Esophagus squamous epithelium (tissue), 5 donors: ENCODE measurements at regions not wholly inside any gene's neighbourhood (a gene's known extent, or its start where the extent isn't known, plus 50 kb on each side); places are given as distances from the start of the nearest gene placed in this dataset.

Experiments
- DNase-seq: peaks from one replicate; lab custom pipeline; 2025; lab: John Stamatoyannopoulos, UW
- H3K27ac ChIP-seq, 4 donors: fragments of 200-600 bp; sonication (generic); one replicate each; pipeline ENCODE4 v1.5.1; 2016 to 2019; ENCODE audit warnings: mild to moderate bottlenecking in 1 of 4
- H3K27me3 ChIP-seq, 4 donors: fragments of 200-600 bp; sonication (generic); 1 replicate in 3 of 4; 2 replicates in 1 of 4; pipeline versions ENCODE4 v1.5.1 to v1.6.0; 2017 to 2021; ENCODE audit warnings: antibody characterized with exemption in 1 of 4
- H3K36me3 ChIP-seq, 3 donors: fragments of 200-600 bp; sonication (generic); one replicate each; pipeline ENCODE4 v1.5.1; 2016 to 2019
- H3K4me1 ChIP-seq, 3 donors: fragments of 200-600 bp; sonication (generic); one replicate each; pipeline ENCODE4 v1.5.1; 2017 to 2019
- H3K4me3 ChIP-seq, 4 donors: fragments of 200-600 bp; sonication (generic); 1 replicate in 3 of 4; 2 replicates in 1 of 4; pipeline ENCODE4 v1.5.1; 2016 to 2019; ENCODE audit warnings: mild to moderate bottlenecking in 2 of 4, moderate library complexity in 1 of 4
- H3K9me3 ChIP-seq, 3 donors: fragments of 200-600 bp; sonication (generic); one replicate each; pipeline ENCODE4 v1.5.1; 2016 to 2019
- POLR2A ChIP-seq, 4 donors: fragments of 450-650 bp; IDR thresholded peaks; one replicate each; pipeline ENCODE4 v1.6.1; 2017; ENCODE audit warnings: antibody characterized with exemption in 4 of 4, mild to moderate bottlenecking in 4 of 4, moderate library complexity in 3 of 4
- WGBS, 2 donors: methylation state at CpG; one replicate each; pipeline ENCODE4 v1.1.5; 2018; 5-methylcytosine and 5-hydroxymethylcytosine counted together
- intact Hi-C: fragments of 100-400 bp; cut with DNase I; formaldehyde crosslinking; loops from one replicate; pipeline ENCODE4 v1.15.0; 2022
- TF ChIP-seq, protein P1 (sequence below), 6 experiments: fragments of 450-650 bp in 4 of 6; fragments of 200-600 bp in 2 of 6; sonication (generic) in 2 of 6; IDR thresholded peaks; one replicate each; pipeline ENCODE4 v1.5.1; 2016 to 2019; ENCODE audit warnings: antibody characterized with exemption in 6 of 6, mild to moderate bottlenecking in 4 of 6, moderate library complexity in 4 of 6
- donor health status: DM: yes; HTN: yes; CAD: no.

DNA sequence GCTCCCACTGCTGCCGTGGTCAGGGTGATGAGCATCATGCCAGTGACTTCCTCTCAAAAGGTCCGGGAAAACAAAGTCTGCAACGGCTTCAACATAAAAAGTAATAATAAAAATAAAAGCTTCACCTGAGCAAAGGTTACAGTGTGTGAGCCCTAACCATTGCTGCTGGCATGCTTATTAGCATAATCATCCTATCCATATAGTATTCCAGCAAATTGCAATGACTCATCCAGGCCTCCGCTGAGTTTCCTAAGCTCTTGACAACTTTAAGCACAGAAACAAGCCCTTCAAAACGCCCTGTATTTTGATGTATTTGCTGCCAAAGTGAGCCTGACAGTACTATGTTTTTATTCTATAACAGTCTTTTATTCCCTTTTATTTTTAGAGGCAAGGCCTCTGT is 100.5 kb downstream of the AASDH start:
- Histone ChIP-seq H3K36me3 (no peaks in the 10 kb centered on the region), H3K9me3 (no peaks in the 10 kb centered on the region), H3K27ac (no peak overlapping the region), H3K4me1 (peaks cover 0 to 3% (median 0%) of the 10 kb centered on the region in 3 donors), H3K4me3 (no peak overlapping the region), H3K27me3 (no peaks in the 10 kb centered on the region)
- no peak for DNase-seq
- TF ChIP-seq, protein P1, sequence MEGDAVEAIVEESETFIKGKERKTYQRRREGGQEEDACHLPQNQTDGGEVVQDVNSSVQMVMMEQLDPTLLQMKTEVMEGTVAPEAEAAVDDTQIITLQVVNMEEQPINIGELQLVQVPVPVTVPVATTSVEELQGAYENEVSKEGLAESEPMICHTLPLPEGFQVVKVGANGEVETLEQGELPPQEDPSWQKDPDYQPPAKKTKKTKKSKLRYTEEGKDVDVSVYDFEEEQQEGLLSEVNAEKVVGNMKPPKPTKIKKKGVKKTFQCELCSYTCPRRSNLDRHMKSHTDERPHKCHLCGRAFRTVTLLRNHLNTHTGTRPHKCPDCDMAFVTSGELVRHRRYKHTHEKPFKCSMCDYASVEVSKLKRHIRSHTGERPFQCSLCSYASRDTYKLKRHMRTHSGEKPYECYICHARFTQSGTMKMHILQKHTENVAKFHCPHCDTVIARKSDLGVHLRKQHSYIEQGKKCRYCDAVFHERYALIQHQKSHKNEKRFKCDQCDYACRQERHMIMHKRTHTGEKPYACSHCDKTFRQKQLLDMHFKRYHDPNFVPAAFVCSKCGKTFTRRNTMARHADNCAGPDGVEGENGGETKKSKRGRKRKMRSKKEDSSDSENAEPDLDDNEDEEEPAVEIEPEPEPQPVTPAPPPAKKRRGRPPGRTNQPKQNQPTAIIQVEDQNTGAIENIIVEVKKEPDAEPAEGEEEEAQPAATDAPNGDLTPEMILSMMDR (IDR thresholded peaks at IDR 0.05), result no peak
- TF ChIP-seq POLR2A (IDR thresholded peaks at IDR 0.05), result no peak
- intact Hi-C loops, result no loop called here
- WGBS, 2 donors, result 69 to 74% methylated on average over 5 of the region's 5 CpGs

DNA sequence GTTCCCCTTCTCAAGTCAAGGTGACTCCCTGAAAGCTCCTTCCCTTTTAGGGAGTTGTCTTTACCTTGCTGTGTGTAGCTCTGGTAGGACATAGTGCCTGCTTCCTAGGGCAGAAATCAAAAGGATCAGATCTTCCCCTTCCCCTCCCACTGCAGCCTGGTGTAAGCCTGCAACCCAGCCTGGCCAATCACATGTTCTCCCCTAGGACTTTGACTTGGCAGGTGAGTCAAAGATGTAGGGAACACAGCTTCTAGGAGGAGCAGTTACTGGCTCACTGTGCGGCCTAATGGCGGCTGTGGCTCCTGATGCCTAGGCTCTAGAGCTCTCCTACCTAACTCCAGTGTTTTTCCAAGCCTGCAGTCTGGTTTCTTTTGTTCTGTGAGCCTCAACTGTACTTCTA is 103.9 kb downstream of the AASDH start:
- no peaks in the 10 kb centered on the region for H3K27me3 ChIP-seq
- DNase-seq, result no peak
- no peak for TF ChIP-seq POLR2A (IDR thresholded peaks at IDR 0.05)
- TF ChIP-seq, protein P1 (IDR thresholded peaks at IDR 0.05), result no peak
- H3K4me1 ChIP-seq, result no peaks in the 10 kb centered on the region
- no peak overlapping the region for H3K27ac ChIP-seq
- H3K4me3 ChIP-seq, result no peak overlapping the region
- intact Hi-C loops, result no loop called here
- 94 to 100% methylated on average over 2 of the region's 2 CpGs for WGBS, 2 donors
- no peaks in the 10 kb centered on the region for H3K36me3 ChIP-seq
- H3K9me3 ChIP-seq, result no peaks in the 10 kb centered on the region

DNA sequence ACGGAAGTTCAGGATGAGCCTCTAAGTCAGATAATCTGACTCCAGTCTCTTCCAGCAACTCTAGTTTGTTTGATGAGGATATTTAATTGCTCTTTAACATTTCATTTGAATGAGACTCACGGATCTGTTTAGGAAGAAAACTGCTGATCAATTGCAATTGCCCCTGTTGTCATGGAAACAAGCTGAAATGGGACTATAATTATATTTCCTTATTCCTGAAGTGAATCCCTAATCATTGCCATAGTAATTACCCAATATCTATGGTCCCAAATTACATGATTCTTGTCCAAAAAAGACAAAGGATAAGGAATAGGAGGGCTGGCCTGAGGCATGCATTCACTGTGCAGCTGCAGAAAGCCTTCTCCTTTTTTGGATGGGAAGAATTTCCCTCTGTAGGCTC is 105.3 kb downstream of the AASDH start:
- no peak for DNase-seq
- no peak overlapping the region for H3K4me3 ChIP-seq
- no peaks in the 10 kb centered on the region for H3K27me3 ChIP-seq
- intact Hi-C loops, result no loop called here
- H3K36me3 ChIP-seq, result no peaks in the 10 kb centered on the region
- no peak overlapping the region for H3K27ac ChIP-seq
- no peaks in the 10 kb centered on the region for H3K9me3 ChIP-seq
- TF ChIP-seq POLR2A (IDR thresholded peaks at IDR 0.05), result no peak
- TF ChIP-seq, protein P1 (IDR thresholded peaks at IDR 0.05), result no peak
- H3K4me1 ChIP-seq, result no peaks in the 10 kb centered on the region
- WGBS, 2 donors, result 74 to 78% methylated on average over 2 of the region's 2 CpGs

DNA sequence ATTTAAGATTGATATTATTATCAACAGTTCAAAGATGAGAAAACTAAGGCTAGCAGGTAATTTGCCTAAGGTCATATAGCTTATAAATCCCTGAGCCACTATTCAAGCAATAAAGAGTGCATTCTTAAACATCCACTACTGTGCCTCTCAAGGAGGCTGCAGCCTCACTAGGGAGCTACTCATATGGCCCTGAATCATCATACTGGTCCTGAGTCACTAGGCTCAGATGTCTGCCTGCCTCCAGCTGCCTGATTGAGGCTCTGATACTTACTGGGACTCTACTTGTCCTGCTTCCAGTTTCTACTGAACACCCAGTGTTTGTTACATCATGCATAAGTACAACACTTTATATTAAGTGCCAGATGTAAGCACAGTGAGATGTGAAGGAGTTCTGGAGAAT is 110.7 kb downstream of the AASDH start:
- Histone ChIP-seq H3K4me1 (no peaks in the 10 kb centered on the region), H3K36me3 (no peaks in the 10 kb centered on the region), H3K9me3 (no peaks in the 10 kb centered on the region), H3K27ac (no peak overlapping the region), H3K4me3 (no peak overlapping the region), H3K27me3 (peaks cover 0 to 3% (median 0%) of the 10 kb centered on the region in 4 donors)
- DNase-seq, result no peak
- intact Hi-C loops, result no loop called here
- TF ChIP-seq, protein P1 (IDR thresholded peaks at IDR 0.05), result no peak
- no peak for TF ChIP-seq POLR2A (IDR thresholded peaks at IDR 0.05)

DNA sequence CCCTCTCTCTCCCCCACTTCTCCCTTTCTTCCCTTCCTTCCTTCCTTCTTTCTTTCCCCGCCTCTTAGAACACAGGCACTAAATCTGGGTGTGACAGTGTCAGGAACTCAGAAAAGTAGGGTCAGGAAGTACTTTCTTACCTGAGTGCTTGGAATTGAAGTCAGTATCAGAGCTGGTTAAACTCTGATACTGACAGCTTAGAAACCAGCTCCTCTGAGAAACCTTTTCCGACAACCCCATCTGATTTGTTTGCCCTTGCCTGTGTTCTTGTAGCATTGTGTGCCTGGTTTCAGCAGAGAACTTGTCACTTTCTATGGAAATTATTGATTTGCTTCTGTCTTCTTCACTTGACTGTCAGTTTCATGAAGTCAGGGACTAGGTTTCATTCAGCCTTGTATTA is 113.9 kb downstream of the AASDH start:
- TF ChIP-seq POLR2A (IDR thresholded peaks at IDR 0.05), result no peak
- TF ChIP-seq, protein P1 (IDR thresholded peaks at IDR 0.05), result no peak
- Histone ChIP-seq H3K36me3 (no peaks in the 10 kb centered on the region), H3K27ac (no peak overlapping the region), H3K9me3 (no peaks in the 10 kb centered on the region), H3K4me3 (no peak overlapping the region), H3K4me1 (no peaks in the 10 kb centered on the region), H3K27me3 (peaks cover 0 to 3% (median 0%) of the 10 kb centered on the region in 4 donors)
- no peak for DNase-seq
- intact Hi-C loops, result no loop called here
- WGBS, 2 donors, result 61 to 65% methylated on average over 1 to 2 of the region's 2 CpGs
